ENCODE measurements at regions not wholly inside any gene's neighbourhood (a gene's known extent, or its start where the extent isn't known, plus 50 kb on each side); places are given as distances from the start of the nearest gene placed in this dataset.

DNA sequence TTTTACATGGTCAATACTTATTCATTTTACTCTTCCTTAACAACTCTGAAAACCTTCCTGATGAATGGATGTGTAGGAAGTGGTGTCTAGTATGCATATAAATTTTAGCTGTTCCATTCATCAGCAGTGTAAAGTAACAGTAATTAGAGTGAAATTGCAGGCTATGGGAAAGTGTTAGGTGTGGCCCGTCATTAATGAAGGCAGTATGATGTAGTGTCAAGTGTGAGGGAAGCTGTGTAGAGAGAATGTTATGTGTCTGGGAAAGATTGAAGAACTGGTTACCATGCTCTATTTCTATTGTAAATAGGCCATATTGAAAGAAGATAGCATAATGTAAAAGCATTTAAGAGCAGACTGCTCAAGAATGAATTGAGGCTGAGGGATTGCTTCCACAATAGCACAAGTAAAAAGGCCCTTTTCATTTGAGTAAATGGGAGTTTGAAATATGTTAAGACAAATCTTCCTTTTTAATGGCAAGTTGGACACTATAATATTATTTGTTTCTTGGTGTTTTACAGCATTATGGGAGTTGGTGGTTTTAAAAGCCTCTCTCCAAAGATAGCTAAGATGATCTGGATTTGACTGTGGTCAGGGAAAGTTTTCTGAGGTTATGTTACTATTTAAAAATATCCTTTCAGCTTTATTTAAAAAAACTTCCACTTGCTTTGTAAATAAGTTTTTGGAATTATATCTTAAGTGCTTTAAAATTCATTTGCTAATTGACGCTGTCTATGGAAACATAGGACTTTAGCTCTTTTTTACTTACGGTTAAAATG is 401.0 kb upstream of the ZEB2 start:
- H3K79me2 ChIP-seq (ENCODE audit: control insufficient read depth, insufficient read depth, low read length) = no peaks in the 10 kb centered on the region
- no peak overlapping the region for H3K27ac ChIP-seq (ENCODE audit: insufficient read depth, low read length)
- H3K4me1 ChIP-seq (ENCODE audit: control insufficient read depth, extremely low read depth, insufficient read depth, low read length) = no peaks in the 10 kb centered on the region
- TF ChIP-seq, protein P1, sequence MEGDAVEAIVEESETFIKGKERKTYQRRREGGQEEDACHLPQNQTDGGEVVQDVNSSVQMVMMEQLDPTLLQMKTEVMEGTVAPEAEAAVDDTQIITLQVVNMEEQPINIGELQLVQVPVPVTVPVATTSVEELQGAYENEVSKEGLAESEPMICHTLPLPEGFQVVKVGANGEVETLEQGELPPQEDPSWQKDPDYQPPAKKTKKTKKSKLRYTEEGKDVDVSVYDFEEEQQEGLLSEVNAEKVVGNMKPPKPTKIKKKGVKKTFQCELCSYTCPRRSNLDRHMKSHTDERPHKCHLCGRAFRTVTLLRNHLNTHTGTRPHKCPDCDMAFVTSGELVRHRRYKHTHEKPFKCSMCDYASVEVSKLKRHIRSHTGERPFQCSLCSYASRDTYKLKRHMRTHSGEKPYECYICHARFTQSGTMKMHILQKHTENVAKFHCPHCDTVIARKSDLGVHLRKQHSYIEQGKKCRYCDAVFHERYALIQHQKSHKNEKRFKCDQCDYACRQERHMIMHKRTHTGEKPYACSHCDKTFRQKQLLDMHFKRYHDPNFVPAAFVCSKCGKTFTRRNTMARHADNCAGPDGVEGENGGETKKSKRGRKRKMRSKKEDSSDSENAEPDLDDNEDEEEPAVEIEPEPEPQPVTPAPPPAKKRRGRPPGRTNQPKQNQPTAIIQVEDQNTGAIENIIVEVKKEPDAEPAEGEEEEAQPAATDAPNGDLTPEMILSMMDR (conservative IDR thresholded peaks at IDR 0.05 in 1 of 2, IDR thresholded peaks at IDR 0.05 in 1 of 2; ENCODE audit: low read depth in 1 of 2, low read length in 2 of 2) = no peak
- no peak for TF ChIP-seq EZH2 (IDR thresholded peaks at IDR 0.05; ENCODE audit: low read length, missing control alignments)
- no peaks in the 10 kb centered on the region for H3K36me3 ChIP-seq (ENCODE audit: control insufficient read depth, insufficient read depth, low read length)
- no peak overlapping the region for H3K4me2 ChIP-seq (ENCODE audit: extremely low read depth, insufficient read depth, low read length)
- H3K9ac ChIP-seq (ENCODE audit: insufficient read depth, low read length) = no peak overlapping the region
- no peak for DNase-seq (ENCODE audit: low read depth in 2 of 2)
- no peaks in the 10 kb centered on the region for H3K27me3 ChIP-seq (ENCODE audit: control insufficient read depth, insufficient read depth, low read length)
- H4K20me1 ChIP-seq (ENCODE audit: control insufficient read depth, extremely low read depth, insufficient read depth, low read length) = no peaks in the 10 kb centered on the region
- H3K9me3 ChIP-seq (ENCODE audit: control insufficient read depth, insufficient read depth, low read depth, low read length) = no peaks in the 10 kb centered on the region
- no peak overlapping the region for H2AFZ ChIP-seq (ENCODE audit: low read length)
- H3K4me3 ChIP-seq (replicated peaks in 1 of 4; ENCODE audit: control extremely low read depth in 1 of 4, insufficient read depth in 1 of 4, low read depth in 3 of 4, low read length in 4 of 4) = no peak overlapping the region

DNA sequence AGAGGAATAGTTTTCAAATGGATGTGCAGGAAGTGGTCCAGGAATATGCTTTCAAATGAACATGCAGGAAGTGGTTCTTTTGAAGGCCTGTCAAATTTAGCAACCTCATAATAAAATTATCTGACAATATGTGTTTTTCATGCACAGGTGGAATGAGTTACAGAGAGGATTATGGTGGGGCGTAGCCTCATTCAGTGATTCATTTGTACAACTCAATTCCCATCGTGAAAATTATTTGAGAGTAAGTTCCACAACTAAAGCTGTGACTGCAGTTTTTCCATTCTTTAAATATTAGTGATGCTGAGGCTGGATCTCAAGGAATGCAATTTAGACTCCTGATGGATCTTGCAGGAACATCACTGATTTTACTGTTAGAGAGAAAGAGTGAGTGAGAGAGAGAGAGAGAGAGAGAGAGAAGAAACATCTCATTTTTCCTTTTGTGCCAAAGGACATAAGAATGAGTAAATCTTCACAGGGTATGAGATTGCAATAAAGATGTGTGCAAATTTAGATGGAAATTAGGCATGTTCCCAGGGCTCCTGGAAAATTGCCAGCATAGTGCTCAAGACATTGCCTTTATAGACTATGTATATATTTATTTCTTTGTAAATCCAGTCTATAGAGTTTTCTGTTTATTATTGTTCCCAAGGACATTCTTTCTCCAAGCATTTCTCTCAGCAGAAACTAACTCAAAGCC is 394.9 kb upstream of the ZEB2 start:
- Histone ChIP-seq H4K20me1 (ENCODE audit: control insufficient read depth, extremely low read depth, insufficient read depth, low read length) (no peaks in the 10 kb centered on the region), H3K9me3 (ENCODE audit: control insufficient read depth, insufficient read depth, low read depth, low read length) (no peaks in the 10 kb centered on the region), H3K9ac (ENCODE audit: insufficient read depth, low read length) (no peak overlapping the region), H3K36me3 (ENCODE audit: control insufficient read depth, insufficient read depth, low read length) (no peaks in the 10 kb centered on the region), H3K79me2 (ENCODE audit: control insufficient read depth, insufficient read depth, low read length) (no peaks in the 10 kb centered on the region), H3K4me3 (replicated peaks in 1 of 4; ENCODE audit: control extremely low read depth in 1 of 4, insufficient read depth in 1 of 4, low read depth in 3 of 4, low read length in 4 of 4) (no peak overlapping the region), H3K27me3 (ENCODE audit: control insufficient read depth, insufficient read depth, low read length) (no peaks in the 10 kb centered on the region), H3K4me2 (ENCODE audit: extremely low read depth, insufficient read depth, low read length) (no peak overlapping the region), H2AFZ (ENCODE audit: low read length) (no peak overlapping the region), H3K4me1 (ENCODE audit: control insufficient read depth, extremely low read depth, insufficient read depth, low read length) (no peaks in the 10 kb centered on the region), H3K27ac (ENCODE audit: insufficient read depth, low read length) (no peak overlapping the region)
- TF ChIP-seq, protein P1 (conservative IDR thresholded peaks at IDR 0.05 in 1 of 2, IDR thresholded peaks at IDR 0.05 in 1 of 2; ENCODE audit: low read depth in 1 of 2, low read length in 2 of 2) = no peak
- no peak for TF ChIP-seq EZH2 (IDR thresholded peaks at IDR 0.05; ENCODE audit: low read length, missing control alignments)
- peak in 1 of 2 donors; percentile 48 for DNase-seq (ENCODE audit: low read depth in 2 of 2)

DNA sequence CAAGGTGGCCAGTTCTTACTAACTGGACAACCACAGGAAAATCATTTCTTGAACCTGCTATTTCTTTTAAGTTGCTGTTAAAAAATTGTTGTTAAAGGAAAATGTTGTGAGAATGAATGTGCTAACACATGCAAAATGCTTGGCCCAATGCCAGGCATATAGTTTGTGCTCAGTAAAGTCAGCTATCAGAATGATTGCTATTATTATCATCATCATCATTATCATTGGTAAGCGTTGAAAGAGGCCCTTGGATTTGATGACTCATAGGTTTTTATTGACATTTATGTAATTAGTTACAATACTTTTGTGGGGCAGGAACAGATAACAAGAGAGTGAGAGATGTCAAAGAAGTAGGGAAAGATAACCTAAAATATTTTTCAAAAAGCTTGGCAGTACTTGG is 394.2 kb upstream of the ZEB2 start:
- no peaks in the 10 kb centered on the region for H3K27me3 ChIP-seq (ENCODE audit: control insufficient read depth, insufficient read depth, low read length)
- H4K20me1 ChIP-seq (ENCODE audit: control insufficient read depth, extremely low read depth, insufficient read depth, low read length) = no peaks in the 10 kb centered on the region
- DNase-seq (ENCODE audit: low read depth in 2 of 2) = no peak

More for the DNA sequence above, 394.2 kb upstream of the ZEB2 start:
- H3K36me3 ChIP-seq (ENCODE audit: control insufficient read depth, insufficient read depth, low read length) = no peaks in the 10 kb centered on the region
- H3K4me3 ChIP-seq (replicated peaks in 1 of 4; ENCODE audit: control extremely low read depth in 1 of 4, insufficient read depth in 1 of 4, low read depth in 3 of 4, low read length in 4 of 4) = no peak overlapping the region
- H3K79me2 ChIP-seq (ENCODE audit: control insufficient read depth, insufficient read depth, low read length) = no peaks in the 10 kb centered on the region
- H3K27ac ChIP-seq (ENCODE audit: insufficient read depth, low read length) = no peak overlapping the region
- no peak overlapping the region for H2AFZ ChIP-seq (ENCODE audit: low read length)
- no peak overlapping the region for H3K4me2 ChIP-seq (ENCODE audit: extremely low read depth, insufficient read depth, low read length)
- H3K9ac ChIP-seq (ENCODE audit: insufficient read depth, low read length) = no peak overlapping the region
- no peaks in the 10 kb centered on the region for H3K4me1 ChIP-seq (ENCODE audit: control insufficient read depth, extremely low read depth, insufficient read depth, low read length)
- no peaks in the 10 kb centered on the region for H3K9me3 ChIP-seq (ENCODE audit: control insufficient read depth, insufficient read depth, low read depth, low read length)
- TF ChIP-seq, protein P1 (conservative IDR thresholded peaks at IDR 0.05 in 1 of 2, IDR thresholded peaks at IDR 0.05 in 1 of 2; ENCODE audit: low read depth in 1 of 2, low read length in 2 of 2) = no peak
- no peak for TF ChIP-seq EZH2 (IDR thresholded peaks at IDR 0.05; ENCODE audit: low read length, missing control alignments)

Data from fibroblast of lung (primary cell).